ENCODE measurements at regions not wholly inside any gene's neighbourhood (a gene's known extent, or its start where the extent isn't known, plus 50 kb on each side); places are given as distances from the start of the nearest gene placed in this dataset.

DNA sequence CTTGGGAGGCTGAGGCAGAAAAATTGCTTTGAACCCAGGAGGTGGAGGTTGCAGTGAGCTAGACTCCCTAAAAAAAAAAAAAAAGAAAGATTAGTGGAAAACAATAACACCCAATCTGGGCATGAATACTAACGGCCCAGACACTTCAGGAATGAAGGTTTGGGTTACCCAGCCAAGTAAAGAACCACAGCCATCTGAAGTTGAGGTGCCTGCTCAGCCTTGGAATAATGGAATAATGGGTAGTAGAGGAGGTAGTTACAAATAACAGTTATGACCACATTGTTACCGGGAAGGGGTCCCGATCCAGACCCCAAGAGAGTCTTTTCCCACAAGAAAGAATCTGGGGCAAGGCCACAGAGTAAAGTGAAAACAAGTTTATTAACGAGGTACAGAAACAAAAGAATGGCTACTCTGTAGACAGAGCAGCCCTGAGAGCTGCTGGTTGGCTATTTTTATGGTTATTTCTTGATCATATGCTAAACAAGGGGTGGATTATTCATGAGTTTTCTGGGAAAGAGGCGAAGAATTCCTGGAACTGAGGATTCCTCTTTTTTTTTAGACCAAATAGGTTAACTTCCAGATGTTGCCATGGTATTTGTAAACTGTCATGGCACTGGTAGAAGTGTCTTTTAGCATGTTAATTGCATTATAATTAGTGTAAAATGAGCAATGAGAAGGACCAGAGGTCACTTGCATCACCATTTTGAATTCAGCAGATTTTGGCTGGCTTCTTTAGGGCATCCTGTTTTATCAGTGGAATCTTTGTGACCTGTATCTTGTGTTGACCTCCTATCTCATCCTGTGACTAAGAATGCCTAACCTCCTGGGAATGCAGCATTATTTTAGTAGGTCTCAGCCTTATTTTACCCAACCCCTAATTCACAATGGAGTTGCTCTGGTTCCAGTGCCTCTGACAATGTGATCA lies 96.2 kb upstream of the HAAO start:
- TF ChIP-seq, protein P1, sequence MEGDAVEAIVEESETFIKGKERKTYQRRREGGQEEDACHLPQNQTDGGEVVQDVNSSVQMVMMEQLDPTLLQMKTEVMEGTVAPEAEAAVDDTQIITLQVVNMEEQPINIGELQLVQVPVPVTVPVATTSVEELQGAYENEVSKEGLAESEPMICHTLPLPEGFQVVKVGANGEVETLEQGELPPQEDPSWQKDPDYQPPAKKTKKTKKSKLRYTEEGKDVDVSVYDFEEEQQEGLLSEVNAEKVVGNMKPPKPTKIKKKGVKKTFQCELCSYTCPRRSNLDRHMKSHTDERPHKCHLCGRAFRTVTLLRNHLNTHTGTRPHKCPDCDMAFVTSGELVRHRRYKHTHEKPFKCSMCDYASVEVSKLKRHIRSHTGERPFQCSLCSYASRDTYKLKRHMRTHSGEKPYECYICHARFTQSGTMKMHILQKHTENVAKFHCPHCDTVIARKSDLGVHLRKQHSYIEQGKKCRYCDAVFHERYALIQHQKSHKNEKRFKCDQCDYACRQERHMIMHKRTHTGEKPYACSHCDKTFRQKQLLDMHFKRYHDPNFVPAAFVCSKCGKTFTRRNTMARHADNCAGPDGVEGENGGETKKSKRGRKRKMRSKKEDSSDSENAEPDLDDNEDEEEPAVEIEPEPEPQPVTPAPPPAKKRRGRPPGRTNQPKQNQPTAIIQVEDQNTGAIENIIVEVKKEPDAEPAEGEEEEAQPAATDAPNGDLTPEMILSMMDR (conservative IDR thresholded peaks at IDR 0.05; ENCODE audit: low read depth, low read length), result no peak
- no peak for TF ChIP-seq EZH2 (IDR thresholded peaks at IDR 0.05; ENCODE audit: borderline replicate concordance, low read depth, low read length, poor library complexity, severe bottlenecking)
